ENCODE measurements at regions not wholly inside any gene's neighbourhood (a gene's known extent, or its start where the extent isn't known, plus 50 kb on each side); places are given as distances from the start of the nearest gene placed in this dataset.

GRCh38 chr16:8305201-8305600, 285.1 kb downstream of the TMEM114 start:
- no peak for TF ChIP-seq CTCF (IDR thresholded peaks at IDR 0.05)
- TF ChIP-seq POLR2A (IDR thresholded peaks at IDR 0.05) = no peak

Data from adrenal gland (tissue), 5 donors.